Calu3 (cell line): ENCODE measurements at regions not wholly inside any gene's neighbourhood (a gene's known extent, or its start where the extent isn't known, plus 50 kb on each side); places are given as distances from the start of the nearest gene placed in this dataset.

Experiments
- BruUV-seq: library from RNA; stranded (reverse); fragments of 400-500 nt; replicated peaks from 2 replicates; lab custom pipeline; 2021; lab: Mats Ljungman, UMichigan
- CTCF ChIA-PET: fragments of 300-600 bp; sonication (Branson Sonifier 250); formaldehyde crosslinking; loops from one replicate; lab custom pipeline; 2022; ENCODE audit warnings: antibody characterized with exemption; lab: Charles Lee
- DNase-seq: peaks from one replicate; pipeline ENCODE4 v3.0.0; 2022
- H3K27ac Mint-ChIP-seq: one replicate; pipeline ENCODE4 v1.8.0; 2022; ENCODE audit warnings: mixed read lengths; ENCODE audit not compliant: unreplicated experiment
- H3K27me3 Mint-ChIP-seq: one replicate; pipeline ENCODE4 v1.8.0; 2022; ENCODE audit warnings: mixed read lengths; ENCODE audit not compliant: unreplicated experiment
- H3K36me3 Mint-ChIP-seq: one replicate; pipeline ENCODE4 v1.8.0; 2022; ENCODE audit warnings: mild to moderate bottlenecking, moderate library complexity, mixed read lengths; ENCODE audit not compliant: insufficient read depth, unreplicated experiment
- H3K4me1 Mint-ChIP-seq: one replicate; pipeline ENCODE4 v1.8.0; 2022; ENCODE audit warnings: mild to moderate bottlenecking, low read depth, mixed read lengths; ENCODE audit not compliant: unreplicated experiment
- H3K4me3 Mint-ChIP-seq: one replicate; pipeline ENCODE4 v1.8.0; 2022; ENCODE audit warnings: mild to moderate bottlenecking, low read depth, moderate library complexity, mixed read lengths; ENCODE audit not compliant: unreplicated experiment
- H3K9me3 Mint-ChIP-seq: one replicate; pipeline ENCODE4 v1.8.0; 2022; ENCODE audit warnings: low read depth, mixed read lengths; ENCODE audit not compliant: unreplicated experiment
- intact Hi-C: fragments of 100-400 bp; cut with micrococcal nuclease; formaldehyde crosslinking; loops from one replicate; pipeline ENCODE4 v1.10.0; 2022; ENCODE audit not compliant: unreplicated experiment
- TF ChIP-seq, protein P1 (sequence below): fragments of 200-600 bp; IDR thresholded peaks from one replicate; pipeline ENCODE4 v1.8.0; 2022; ENCODE audit warnings: antibody characterized with exemption; ENCODE audit not compliant: unreplicated experiment

GRCh38 chr2:21411741-21412140, 288.0 kb downstream of the TDRD15 start:
- CTCF ChIA-PET = no interaction called here
- H3K9me3 Mint-ChIP-seq = peaks cover 5% of the 10 kb centered on the region
- intact Hi-C loops = no loop called here
- BruUV-seq = no TSS peak
- TF ChIP-seq, protein P1, sequence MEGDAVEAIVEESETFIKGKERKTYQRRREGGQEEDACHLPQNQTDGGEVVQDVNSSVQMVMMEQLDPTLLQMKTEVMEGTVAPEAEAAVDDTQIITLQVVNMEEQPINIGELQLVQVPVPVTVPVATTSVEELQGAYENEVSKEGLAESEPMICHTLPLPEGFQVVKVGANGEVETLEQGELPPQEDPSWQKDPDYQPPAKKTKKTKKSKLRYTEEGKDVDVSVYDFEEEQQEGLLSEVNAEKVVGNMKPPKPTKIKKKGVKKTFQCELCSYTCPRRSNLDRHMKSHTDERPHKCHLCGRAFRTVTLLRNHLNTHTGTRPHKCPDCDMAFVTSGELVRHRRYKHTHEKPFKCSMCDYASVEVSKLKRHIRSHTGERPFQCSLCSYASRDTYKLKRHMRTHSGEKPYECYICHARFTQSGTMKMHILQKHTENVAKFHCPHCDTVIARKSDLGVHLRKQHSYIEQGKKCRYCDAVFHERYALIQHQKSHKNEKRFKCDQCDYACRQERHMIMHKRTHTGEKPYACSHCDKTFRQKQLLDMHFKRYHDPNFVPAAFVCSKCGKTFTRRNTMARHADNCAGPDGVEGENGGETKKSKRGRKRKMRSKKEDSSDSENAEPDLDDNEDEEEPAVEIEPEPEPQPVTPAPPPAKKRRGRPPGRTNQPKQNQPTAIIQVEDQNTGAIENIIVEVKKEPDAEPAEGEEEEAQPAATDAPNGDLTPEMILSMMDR = no peak
- H3K4me1 Mint-ChIP-seq = no peaks in the 10 kb centered on the region
- no peaks in the 10 kb centered on the region for H3K27me3 Mint-ChIP-seq
- H3K27ac Mint-ChIP-seq = no peak overlapping the region
- no peak for DNase-seq
- H3K4me3 Mint-ChIP-seq = no peak overlapping the region
- no peaks in the 10 kb centered on the region for H3K36me3 Mint-ChIP-seq

DNA sequence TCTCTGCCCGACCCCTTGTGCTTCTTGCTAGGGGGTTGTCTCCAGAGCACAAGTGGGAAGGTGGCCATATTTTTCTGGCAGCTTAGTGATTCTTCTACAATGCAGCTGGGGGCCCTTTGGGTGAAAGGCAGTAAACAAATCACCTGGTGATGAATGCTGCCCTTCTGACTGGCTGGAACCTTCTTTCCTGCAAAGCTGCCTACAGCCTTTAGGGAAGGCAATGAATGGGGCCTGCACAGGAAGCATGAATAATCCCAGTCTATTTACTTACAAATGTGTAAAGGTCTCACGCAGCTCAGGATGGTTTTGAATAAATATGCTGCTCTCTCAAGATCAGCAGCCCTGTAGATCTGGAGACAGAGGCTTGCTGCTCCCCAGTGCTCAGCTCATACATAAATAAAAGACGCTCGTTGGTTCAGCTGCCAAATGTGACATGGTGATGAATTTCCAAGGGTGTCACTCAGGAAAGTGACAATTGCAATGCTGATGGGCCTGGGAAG, 289.2 kb downstream of the TDRD15 start:
- H3K9me3 Mint-ChIP-seq = peaks cover 5% of the 10 kb centered on the region
- H3K27me3 Mint-ChIP-seq = no peaks in the 10 kb centered on the region
- H3K4me3 Mint-ChIP-seq = no peak overlapping the region
- TF ChIP-seq, protein P1 = no peak
- CTCF ChIA-PET = no interaction called here
- BruUV-seq = no TSS peak
- no peak for DNase-seq
- H3K27ac Mint-ChIP-seq = no peak overlapping the region
- H3K4me1 Mint-ChIP-seq = no peaks in the 10 kb centered on the region
- intact Hi-C loops = no loop called here
- H3K36me3 Mint-ChIP-seq = no peaks in the 10 kb centered on the region

GRCh38 chr2:21415234-21415633, 291.5 kb downstream of the TDRD15 start:
- Mint-ChIP-seq H3K4me1 (no peaks in the 10 kb centered on the region), H3K4me3 (no peak overlapping the region), H3K27ac (no peak overlapping the region), H3K36me3 (no peaks in the 10 kb centered on the region), H3K9me3 (peaks cover 5% of the 10 kb centered on the region), H3K27me3 (no peaks in the 10 kb centered on the region)
- DNase-seq = no peak
- CTCF ChIA-PET = no interaction called here
- intact Hi-C loops = no loop called here
- TF ChIP-seq, protein P1 = no peak
- BruUV-seq = no TSS peak

DNA sequence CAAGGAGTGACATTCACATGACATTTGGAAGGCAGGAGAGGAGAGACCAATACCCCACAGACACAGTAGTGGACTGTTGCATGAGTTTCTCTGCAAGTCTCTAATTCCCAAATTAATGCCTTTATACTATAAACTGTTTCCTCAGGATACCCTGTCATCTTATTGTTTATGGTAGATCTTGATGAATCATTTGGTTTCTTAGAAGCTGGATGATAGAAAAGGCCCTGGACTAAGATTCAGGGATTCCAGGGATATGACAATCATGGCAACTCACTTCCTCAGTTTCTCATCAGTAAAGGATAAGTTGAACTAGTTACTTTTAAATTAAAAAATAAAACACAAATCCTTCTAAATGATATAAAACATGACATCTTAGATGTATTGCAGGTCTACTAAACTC, 292.5 kb downstream of the TDRD15 start:
- TF ChIP-seq, protein P1 = no peak
- no TSS peak for BruUV-seq
- CTCF ChIA-PET = no interaction called here

More for the DNA sequence above, 292.5 kb downstream of the TDRD15 start:
- Mint-ChIP-seq H3K9me3 (peaks cover 5% of the 10 kb centered on the region), H3K4me1 (no peaks in the 10 kb centered on the region), H3K4me3 (no peak overlapping the region), H3K27ac (no peak overlapping the region), H3K36me3 (no peaks in the 10 kb centered on the region), H3K27me3 (no peaks in the 10 kb centered on the region)
- intact Hi-C loops = no loop called here
- no peak for DNase-seq
